ENCODE measurements at regions not wholly inside any gene's neighbourhood (a gene's known extent, or its start where the extent isn't known, plus 50 kb on each side); places are given as distances from the start of the nearest gene placed in this dataset.

GRCh38 chr4:57591073-57591472 is 480.9 kb upstream of the IGFBP7 start:
- DNase-seq, result no peak
- no peak for TF ChIP-seq CTCF (IDR thresholded peaks at IDR 0.05; ENCODE audit: borderline replicate concordance, extremely low read depth, insufficient read depth)

GRCh38 chr4:57588557-57588956 is 478.4 kb upstream of the IGFBP7 start:
- FAIRE-seq (peak; percentile 23), DNase-seq (no peak)
- H3K27me3 ChIP-seq (ENCODE audit: control insufficient read depth, insufficient read depth, low read length), result no peaks in the 10 kb centered on the region
- H3K4me1 ChIP-seq (ENCODE audit: control insufficient read depth in 2 of 3, insufficient read depth in 2 of 3, low read depth in 1 of 3, low read length in 3 of 3), result no peaks in the 10 kb centered on the region
- H3K9ac ChIP-seq (ENCODE audit: low read length in 3 of 3), result no peak overlapping the region
- H3K9me3 ChIP-seq (ENCODE audit: control insufficient read depth in 2 of 3, insufficient read depth in 1 of 3, low read length in 3 of 3), result no peaks in the 10 kb centered on the region
- H3K4me3 ChIP-seq (ENCODE audit: low read length in 3 of 3), result no peak overlapping the region
- no peak overlapping the region for H3K27ac ChIP-seq (ENCODE audit: low read depth in 2 of 2, low read length in 2 of 2)
- H3K36me3 ChIP-seq (ENCODE audit: control insufficient read depth in 2 of 3, insufficient read depth in 3 of 3, low read length in 3 of 3), result no peaks in the 10 kb centered on the region
- intact Hi-C loops (cut with DNase I), result no loop called here
- no peak for TF ChIP-seq CTCF (IDR thresholded peaks at IDR 0.05; ENCODE audit: borderline replicate concordance, extremely low read depth, insufficient read depth)

More at GRCh38 chr4:57591073-57591472, 480.9 kb upstream of the IGFBP7 start:
- Histone ChIP-seq H3K9ac (ENCODE audit: low read length in 3 of 3) (no peak overlapping the region), H3K27me3 (ENCODE audit: control insufficient read depth, insufficient read depth, low read length) (no peaks in the 10 kb centered on the region), H3K36me3 (ENCODE audit: control insufficient read depth in 2 of 3, insufficient read depth in 3 of 3, low read length in 3 of 3) (no peaks in the 10 kb centered on the region), H3K9me3 (ENCODE audit: control insufficient read depth in 2 of 3, insufficient read depth in 1 of 3, low read length in 3 of 3) (no peaks in the 10 kb centered on the region), H3K4me3 (ENCODE audit: low read length in 3 of 3) (no peak overlapping the region), H3K27ac (ENCODE audit: low read depth in 2 of 2, low read length in 2 of 2) (no peak overlapping the region), H3K4me1 (ENCODE audit: control insufficient read depth in 2 of 3, insufficient read depth in 2 of 3, low read depth in 1 of 3, low read length in 3 of 3) (no peaks in the 10 kb centered on the region)
- intact Hi-C loops (cut with DNase I), result no loop called here
- FAIRE-seq, result no peak

- H3K27me3 ChIP-seq (ENCODE audit: control insufficient read depth, insufficient read depth, low read length), result no peaks in the 10 kb centered on the region
- H3K4me1 ChIP-seq (ENCODE audit: control insufficient read depth in 2 of 3, insufficient read depth in 2 of 3, low read depth in 1 of 3, low read length in 3 of 3), result no peaks in the 10 kb centered on the region
- FAIRE-seq, result no peak
- no peaks in the 10 kb centered on the region for H3K9me3 ChIP-seq (ENCODE audit: control insufficient read depth in 2 of 3, insufficient read depth in 1 of 3, low read length in 3 of 3)
- H3K27ac ChIP-seq (ENCODE audit: low read depth in 2 of 2, low read length in 2 of 2), result no peak overlapping the region
- no peaks in the 10 kb centered on the region for H3K36me3 ChIP-seq (ENCODE audit: control insufficient read depth in 2 of 3, insufficient read depth in 3 of 3, low read length in 3 of 3)
- no peak for DNase-seq
- no peak for TF ChIP-seq CTCF (IDR thresholded peaks at IDR 0.05; ENCODE audit: borderline replicate concordance, extremely low read depth, insufficient read depth)
- H3K4me3 ChIP-seq (ENCODE audit: low read length in 3 of 3), result no peak overlapping the region
- no peak overlapping the region for H3K9ac ChIP-seq (ENCODE audit: low read length in 3 of 3)
- intact Hi-C loops (cut with DNase I), result no loop called here
Observed at GRCh38 chr4:57580710-57581599, 470.8 kb upstream of the IGFBP7 start.

Data from kidney (tissue), 13 donors.